Epithelial cell of proximal tubule (primary cell): ENCODE measurements at regions not wholly inside any gene's neighbourhood (a gene's known extent, or its start where the extent isn't known, plus 50 kb on each side); places are given as distances from the start of the nearest gene placed in this dataset.

Source experiments
- DNase-seq: peaks from one replicate; pipeline ENCODE4 v3.0.0-alpha.2; 2011; ENCODE audit warnings: low read depth
- H3K4me3 ChIP-seq: 2 replicates; pipeline ENCODE4 v1.5.1; 2011; ENCODE audit warnings: low read depth, mild to moderate bottlenecking, low read length
- CTCF ChIP-seq: conservative IDR thresholded peaks from 2 replicates; pipeline ENCODE4 v1.5.1; 2012; ENCODE audit warnings: low read depth, mild to moderate bottlenecking, low read length

DNA sequence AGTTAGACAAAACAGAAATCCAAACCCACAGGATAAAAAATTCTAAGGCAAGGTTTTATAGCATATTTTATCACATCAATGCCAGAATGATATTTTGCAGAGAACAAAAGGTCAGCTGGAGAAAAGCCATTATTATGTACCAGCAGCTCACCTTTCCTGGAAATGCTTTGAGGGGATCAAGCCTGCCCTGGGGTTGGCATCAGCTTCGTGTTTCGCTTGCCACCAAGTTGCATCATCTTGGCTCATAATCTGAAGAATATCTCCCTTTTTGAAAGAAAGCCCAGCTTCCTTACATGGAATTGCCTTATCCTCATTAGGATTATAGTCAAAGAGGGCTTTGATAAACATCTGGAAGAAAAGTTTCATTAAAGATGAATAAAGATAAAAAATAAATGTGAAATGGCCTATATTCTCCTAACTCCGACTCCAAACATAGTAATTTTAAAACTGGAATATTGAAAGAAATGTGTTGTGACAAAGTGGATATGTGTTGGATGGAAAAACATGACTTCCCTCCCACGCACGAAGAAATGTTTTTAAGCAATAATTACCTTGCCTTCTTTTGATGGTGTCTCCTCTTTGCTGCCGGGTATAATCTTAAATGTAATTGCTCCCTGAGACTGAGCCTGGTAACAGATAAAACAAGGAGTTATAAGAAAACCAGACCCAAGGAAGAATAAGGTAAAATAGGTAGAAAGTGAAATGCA, 121.3 kb upstream of the ODAD2 start:
- no peak for TF ChIP-seq CTCF
- no peak for DNase-seq
- no peak overlapping the region for H3K4me3 ChIP-seq

GRCh38 chr10:28118985-28119628, 120.2 kb upstream of the ODAD2 start:
- no peak for DNase-seq
- no peak for TF ChIP-seq CTCF

GRCh38 chr10:28113202-28113601, 114.3 kb upstream of the ODAD2 start:
- no peak for TF ChIP-seq CTCF
- H3K4me3 ChIP-seq: no peak overlapping the region
- DNase-seq: no peak

More at GRCh38 chr10:28118985-28119628, 120.2 kb upstream of the ODAD2 start:
- H3K4me3 ChIP-seq: no peak overlapping the region

DNA sequence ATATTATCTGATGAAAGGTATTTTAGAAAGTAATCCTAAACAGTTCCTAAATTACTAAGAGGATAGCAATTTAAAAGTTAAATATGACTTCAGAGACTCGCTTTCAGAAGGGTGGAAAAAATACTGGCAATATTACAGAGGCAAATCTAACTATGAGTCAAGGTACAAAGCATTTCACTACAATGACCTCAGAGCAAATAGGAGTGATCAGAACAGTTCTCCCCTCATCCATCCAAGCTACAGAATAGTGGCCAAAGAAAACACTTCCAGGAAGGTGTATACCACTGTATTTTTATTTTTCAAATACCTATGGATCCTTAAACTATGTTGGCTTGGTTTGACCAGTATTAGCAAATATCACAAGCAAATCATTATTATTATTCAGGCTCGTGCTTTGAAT, 112.8 kb upstream of the ODAD2 start:
- TF ChIP-seq CTCF: no peak
- no peak for DNase-seq
- H3K4me3 ChIP-seq: no peak overlapping the region

- H3K4me3 ChIP-seq: no peak overlapping the region
- no peak for TF ChIP-seq CTCF
- no peak for DNase-seq
These were observed 106.7 kb upstream of the ODAD2 start for GRCh38 chr10:28105561-28105960.

DNA sequence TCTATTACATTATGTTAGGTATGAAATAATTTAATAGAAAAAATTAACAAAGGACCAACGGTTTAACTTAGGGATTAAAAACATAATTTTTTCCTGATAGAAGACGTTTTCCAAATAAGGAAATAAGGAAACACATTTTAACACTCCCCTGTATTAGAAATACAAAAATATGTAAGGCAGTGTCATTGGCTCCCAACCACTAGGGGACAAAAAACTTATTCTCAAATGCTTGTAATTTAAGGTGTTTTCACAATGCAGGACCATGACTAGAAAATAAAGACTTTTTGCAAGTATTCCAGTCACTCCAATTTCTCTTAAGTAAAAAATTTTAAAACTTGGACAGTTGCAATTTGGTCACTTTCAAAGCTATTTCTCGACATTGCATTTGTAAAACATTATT, 98.8 kb upstream of the ODAD2 start:
- TF ChIP-seq CTCF: peak; percentile 8
- DNase-seq: no peak
- H3K4me3 ChIP-seq: no peak overlapping the region
